HG03025 (cell line): ENCODE measurements at regions not wholly inside any gene's neighbourhood (a gene's known extent, or its start where the extent isn't known, plus 50 kb on each side); places are given as distances from the start of the nearest gene placed in this dataset.

Experiments used
- ATAC-seq: cut with Tn5 transposase; IDR thresholded peaks from one replicate; pipeline ENCODE4 v1.9.1; 2021; ENCODE audit warnings: mild to moderate bottlenecking, moderate library complexity; ENCODE audit not compliant: unreplicated experiment, low FRiP score

- no peak for ATAC-seq
Measured at GRCh38 chr18:73749304-73749703, 398.3 kb downstream of the FBXO15 start.

GRCh38 chr18:73748731-73749130 is 398.9 kb downstream of the FBXO15 start:
- ATAC-seq = no peak

- ATAC-seq = no peak
Measured at GRCh38 chr18:73746101-73746500, 401.5 kb downstream of the FBXO15 start.

- no peak for ATAC-seq
Measured at GRCh38 chr18:73742957-73743356, 404.7 kb downstream of the FBXO15 start.

GRCh38 chr18:73741946-73742345 is 405.7 kb downstream of the FBXO15 start:
- ATAC-seq = no peak

- ATAC-seq = no peak
Measured at GRCh38 chr18:73739098-73739497, 408.5 kb downstream of the FBXO15 start.

GRCh38 chr18:73737990-73738389 is 409.6 kb downstream of the FBXO15 start:
- ATAC-seq = no peak

- ATAC-seq = no peak
Measured at GRCh38 chr18:73735836-73736235, 411.8 kb downstream of the FBXO15 start.

GRCh38 chr18:73733806-73734314 is 413.8 kb downstream of the FBXO15 start:
- ATAC-seq = no peak

GRCh38 chr18:73733376-73733775 is 414.3 kb downstream of the FBXO15 start:
- no peak for ATAC-seq

GRCh38 chr18:73728657-73729056 is 419.0 kb downstream of the FBXO15 start:
- ATAC-seq = no peak

GRCh38 chr18:73724958-73725357 is 422.7 kb downstream of the FBXO15 start:
- no peak for ATAC-seq

GRCh38 chr18:73719611-73720010 is 428.0 kb downstream of the FBXO15 start:
- no peak for ATAC-seq

GRCh38 chr18:73717570-73717969 is 430.1 kb downstream of the FBXO15 start:
- no peak for ATAC-seq

- ATAC-seq = no peak
Measured at GRCh38 chr18:73715210-73715670, 432.4 kb downstream of the FBXO15 start.

- ATAC-seq = no peak
Measured at GRCh38 chr18:73714466-73714865, 433.2 kb downstream of the FBXO15 start.

GRCh38 chr18:73711256-73711655 is 436.4 kb downstream of the FBXO15 start:
- no peak for ATAC-seq

GRCh38 chr18:73708591-73708990 is 439.0 kb downstream of the FBXO15 start:
- no peak for ATAC-seq

- no peak for ATAC-seq
Measured at GRCh38 chr18:73707035-73707434, 440.6 kb downstream of the FBXO15 start.

- ATAC-seq = no peak
Measured at GRCh38 chr18:73697353-73697752, 450.3 kb downstream of the FBXO15 start.

GRCh38 chr18:73696698-73697097 is 450.9 kb downstream of the FBXO15 start:
- ATAC-seq = no peak

- ATAC-seq = no peak
Measured at GRCh38 chr18:73696171-73696570, 451.5 kb downstream of the FBXO15 start.

- ATAC-seq = no peak
Measured at GRCh38 chr18:73693091-73693490, 454.5 kb downstream of the FBXO15 start.
